ENCODE measurements at regions not wholly inside any gene's neighbourhood (a gene's known extent, or its start where the extent isn't known, plus 50 kb on each side); places are given as distances from the start of the nearest gene placed in this dataset.
A peak's percentile ranks its signal among the peaks of the same experiment; 100 is the strongest.

DNA sequence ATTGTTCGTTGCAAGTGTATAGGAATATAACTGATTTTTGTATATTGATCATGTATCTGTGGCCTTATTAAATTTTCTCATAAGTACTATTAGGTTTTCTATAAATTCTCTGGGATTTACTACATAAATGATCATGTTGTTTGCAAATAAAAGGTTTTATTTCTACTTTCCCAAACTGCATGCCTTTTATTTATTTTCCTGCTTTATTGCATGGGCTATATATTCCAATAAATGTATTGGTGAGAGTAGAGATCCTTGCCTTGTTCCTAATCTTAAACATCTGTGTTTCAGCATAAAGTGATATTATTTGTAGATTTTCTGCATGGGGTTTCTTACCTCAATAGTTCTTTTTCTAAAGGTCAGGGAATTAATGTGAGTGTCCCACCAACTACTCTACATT, 107.0 kb upstream of the CD55 start:
- no peak overlapping the region for H4K8ac ChIP-seq (ENCODE audit: low read depth, low read length)
- H3K9ac ChIP-seq (ENCODE audit: low read length), result no peak overlapping the region
- H3K79me2 ChIP-seq (ENCODE audit: control insufficient read depth, insufficient read depth, low read length), result no peaks in the 10 kb centered on the region
- H3K56ac ChIP-seq (ENCODE audit: low read length), result no peak overlapping the region
- no peak overlapping the region for H2BK15ac ChIP-seq (replicated peaks; ENCODE audit: low read depth)
- no peaks in the 10 kb centered on the region for H3K4me1 ChIP-seq (ENCODE audit: control insufficient read depth, low read depth, low read length)
- no peak overlapping the region for H3K27ac ChIP-seq (ENCODE audit: low read depth, low read length)
- no peak overlapping the region for H3K4me3 ChIP-seq (ENCODE audit: low read length)
- no peak for DNase-seq
- no peak overlapping the region for H2BK5ac ChIP-seq (ENCODE audit: low read length)
- no peaks in the 10 kb centered on the region for H3K79me1 ChIP-seq (ENCODE audit: low read length)
- H2BK120ac ChIP-seq (ENCODE audit: low read depth, low read length), result no peak overlapping the region
- WGBS (ENCODE audit: extremely low coverage, insufficient coverage, low lambda C conversion rate), result no CpG with 5 or more reads among the region's 1 CpG
- H4K5ac ChIP-seq (ENCODE audit: low read length), result no peak overlapping the region
- H2AK5ac ChIP-seq (ENCODE audit: low read length), result no peak overlapping the region
- no peak overlapping the region for H3K23ac ChIP-seq (ENCODE audit: low read length)
- no peaks in the 10 kb centered on the region for H3K27me3 ChIP-seq (ENCODE audit: insufficient read depth, low read length, poor library complexity)
- no peak overlapping the region for H3K4ac ChIP-seq (ENCODE audit: low read depth, low read length)
- no peak overlapping the region for H3K18ac ChIP-seq (ENCODE audit: low read length)
- H3K36me3 ChIP-seq (ENCODE audit: control insufficient read depth, insufficient read depth, low read length), result no peaks in the 10 kb centered on the region
- H3K4me2 ChIP-seq (ENCODE audit: low read length), result no peak overlapping the region

DNA sequence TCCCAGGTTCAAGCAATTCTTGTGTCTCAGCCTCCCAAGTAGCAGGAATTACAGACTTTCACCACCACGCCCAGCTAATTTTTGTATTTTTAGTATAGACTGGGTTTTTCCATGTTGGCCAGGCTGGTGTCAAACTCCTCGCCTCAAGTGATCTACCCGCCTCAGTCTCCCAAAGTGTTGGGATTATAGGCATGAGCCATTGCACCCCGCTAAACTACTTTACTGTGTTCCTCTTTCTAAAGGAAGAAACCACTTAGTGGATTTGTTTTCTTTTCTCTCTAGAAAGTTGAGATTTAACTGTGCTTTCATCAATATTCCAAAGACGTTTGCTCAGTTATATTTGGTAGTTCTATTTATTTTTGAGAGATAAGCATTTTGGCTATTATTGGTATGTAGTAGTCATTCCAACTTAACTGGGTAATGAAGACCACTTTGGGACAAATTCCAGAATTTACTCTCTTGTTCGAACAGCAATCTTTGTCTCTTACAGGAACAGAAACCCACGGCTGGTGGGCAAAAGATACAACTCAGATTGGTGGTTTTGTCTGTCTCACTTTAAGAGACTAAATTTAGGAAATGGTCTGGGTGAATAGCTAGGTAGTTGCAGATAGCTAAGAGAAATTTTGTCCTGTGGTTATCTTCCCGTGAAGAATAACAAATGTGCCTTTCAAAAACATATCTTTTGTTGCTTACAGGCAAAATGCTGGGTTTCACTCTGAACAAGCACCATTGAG, 103.5 kb upstream of the CD55 start:
- Histone ChIP-seq H2AK5ac (ENCODE audit: low read length) (no peak overlapping the region), H3K18ac (ENCODE audit: low read length) (no peak overlapping the region), H2BK120ac (ENCODE audit: low read depth, low read length) (no peak overlapping the region), H3K23ac (ENCODE audit: low read length) (no peak overlapping the region), H3K4me3 (ENCODE audit: low read length) (no peak overlapping the region), H4K8ac (ENCODE audit: low read depth, low read length) (no peak overlapping the region), H3K4ac (ENCODE audit: low read depth, low read length) (no peak overlapping the region), H2BK5ac (ENCODE audit: low read length) (no peak overlapping the region), H3K9ac (ENCODE audit: low read length) (no peak overlapping the region), H3K27ac (ENCODE audit: low read depth, low read length) (no peak overlapping the region), H3K4me1 (ENCODE audit: control insufficient read depth, low read depth, low read length) (no peaks in the 10 kb centered on the region), H2BK15ac (replicated peaks; ENCODE audit: low read depth) (no peak overlapping the region), H4K5ac (ENCODE audit: low read length) (no peak overlapping the region), H3K27me3 (ENCODE audit: insufficient read depth, low read length, poor library complexity) (no peaks in the 10 kb centered on the region), H3K4me2 (ENCODE audit: low read length) (no peak overlapping the region), H3K79me1 (ENCODE audit: low read length) (no peaks in the 10 kb centered on the region), H3K56ac (ENCODE audit: low read length) (no peak overlapping the region), H3K79me2 (ENCODE audit: control insufficient read depth, insufficient read depth, low read length) (no peaks in the 10 kb centered on the region), H3K36me3 (ENCODE audit: control insufficient read depth, insufficient read depth, low read length) (no peaks in the 10 kb centered on the region)
- no CpG with 5 or more reads among the region's 8 CpGs for WGBS (ENCODE audit: extremely low coverage, insufficient coverage, low lambda C conversion rate)
- no peak for DNase-seq

DNA sequence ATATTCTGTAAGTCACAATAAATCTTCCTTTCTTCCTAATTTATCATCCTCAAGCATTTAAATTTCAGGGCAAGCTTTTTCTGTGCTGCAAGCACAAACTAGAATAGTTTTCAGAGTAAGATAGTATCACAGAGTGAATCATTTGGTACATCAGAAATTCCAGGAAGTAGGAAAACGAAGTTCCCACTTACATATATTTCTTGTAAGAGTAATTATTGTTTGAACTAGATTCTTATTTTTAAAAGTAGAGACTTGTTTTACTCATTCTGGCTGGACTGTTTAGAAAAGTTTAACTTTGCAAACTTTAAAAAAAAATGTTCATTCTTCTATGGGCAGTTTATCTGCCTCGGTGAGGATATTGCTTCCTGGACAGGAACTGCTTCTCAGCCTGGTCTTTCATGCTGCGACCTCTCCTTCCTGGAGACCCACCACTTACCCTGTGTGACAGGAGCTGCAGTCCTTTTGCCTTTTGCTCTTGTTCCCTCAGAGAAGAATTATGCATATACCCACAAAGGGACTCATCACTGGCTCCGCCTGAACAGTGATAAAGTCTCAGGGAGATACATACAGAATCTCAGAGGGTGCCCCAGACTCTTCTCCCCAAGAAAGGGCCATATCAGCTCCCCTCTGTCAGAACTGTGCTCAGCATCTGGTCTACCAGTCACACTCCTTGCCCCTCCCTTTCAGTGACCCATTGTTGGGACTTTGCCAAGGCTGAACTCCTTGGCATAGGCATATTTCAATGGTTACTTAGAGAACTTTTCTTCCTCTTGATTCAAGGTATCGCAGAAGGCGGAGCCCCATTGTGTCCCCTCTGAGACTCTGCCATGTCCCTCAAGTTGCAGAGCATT, 102.7 kb upstream of the CD55 start:
- no peak overlapping the region for H4K5ac ChIP-seq (ENCODE audit: low read length)
- no peak overlapping the region for H2BK15ac ChIP-seq (replicated peaks; ENCODE audit: low read depth)
- WGBS (ENCODE audit: extremely low coverage, insufficient coverage, low lambda C conversion rate), result no CpG with 5 or more reads among the region's 6 CpGs
- H3K18ac ChIP-seq (ENCODE audit: low read length), result no peak overlapping the region
- no peak overlapping the region for H4K8ac ChIP-seq (ENCODE audit: low read depth, low read length)
- no peak overlapping the region for H3K4ac ChIP-seq (ENCODE audit: low read depth, low read length)
- no peak overlapping the region for H2BK120ac ChIP-seq (ENCODE audit: low read depth, low read length)
- H3K9ac ChIP-seq (ENCODE audit: low read length), result no peak overlapping the region
- H3K79me1 ChIP-seq (ENCODE audit: low read length), result no peaks in the 10 kb centered on the region
- no peaks in the 10 kb centered on the region for H3K36me3 ChIP-seq (ENCODE audit: control insufficient read depth, insufficient read depth, low read length)
- no peaks in the 10 kb centered on the region for H3K79me2 ChIP-seq (ENCODE audit: control insufficient read depth, insufficient read depth, low read length)
- no peaks in the 10 kb centered on the region for H3K27me3 ChIP-seq (ENCODE audit: insufficient read depth, low read length, poor library complexity)
- H2BK5ac ChIP-seq (ENCODE audit: low read length), result no peak overlapping the region
- H3K56ac ChIP-seq (ENCODE audit: low read length), result no peak overlapping the region
- DNase-seq, result no peak
- no peak overlapping the region for H3K27ac ChIP-seq (ENCODE audit: low read depth, low read length)
- no peak overlapping the region for H3K4me2 ChIP-seq (ENCODE audit: low read length)
- H3K23ac ChIP-seq (ENCODE audit: low read length), result no peak overlapping the region
- no peaks in the 10 kb centered on the region for H3K4me1 ChIP-seq (ENCODE audit: control insufficient read depth, low read depth, low read length)
- H2AK5ac ChIP-seq (ENCODE audit: low read length), result no peak overlapping the region
- no peak overlapping the region for H3K4me3 ChIP-seq (ENCODE audit: low read length)

DNA sequence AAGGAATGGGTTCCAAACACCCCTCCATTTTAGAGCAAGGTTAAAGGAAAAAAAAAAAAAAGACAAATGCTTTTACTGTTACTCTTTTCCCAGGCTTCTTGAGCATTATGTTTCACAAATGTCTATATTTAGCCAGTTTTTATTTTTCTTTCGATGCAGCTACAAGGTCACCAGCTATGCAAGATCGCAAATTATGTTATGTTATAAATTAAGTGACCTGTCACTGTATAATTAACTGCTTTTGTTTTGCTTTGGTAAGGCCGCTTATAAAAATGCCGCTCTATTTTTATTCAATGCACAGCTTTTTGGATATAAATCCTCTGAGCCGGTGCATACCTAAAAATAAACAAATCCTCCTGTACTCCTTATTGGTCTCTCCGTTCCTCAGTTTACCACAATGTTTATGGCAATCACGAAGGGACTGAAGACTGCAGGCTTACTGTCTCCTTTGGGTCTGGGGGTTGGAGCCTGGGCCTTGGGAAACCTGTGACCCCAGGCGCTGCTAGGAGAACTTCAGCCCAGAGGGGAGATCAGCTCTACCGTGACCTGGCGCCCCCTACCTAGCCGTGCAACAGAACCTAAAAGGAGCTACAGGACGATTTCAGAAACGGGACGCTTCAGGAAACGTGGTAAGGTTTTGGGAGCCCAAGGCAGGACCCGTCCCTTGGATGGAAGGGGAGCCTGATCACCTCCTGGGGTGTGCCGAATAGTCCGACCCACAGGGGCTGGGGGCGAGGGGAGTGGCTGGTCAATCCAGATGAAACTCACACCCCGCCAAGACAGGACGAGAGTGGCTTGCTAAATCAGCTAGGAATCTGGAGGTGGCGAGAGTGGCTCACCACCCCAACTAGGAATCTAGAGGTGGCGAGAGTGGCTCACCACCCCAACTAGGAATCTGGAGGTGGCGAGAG, 101.2 kb upstream of the CD55 start:
- no peaks in the 10 kb centered on the region for H3K79me1 ChIP-seq (ENCODE audit: low read length)
- no peak overlapping the region for H3K18ac ChIP-seq (ENCODE audit: low read length)
- H3K56ac ChIP-seq (ENCODE audit: low read length), result no peak overlapping the region
- no peak overlapping the region for H3K23ac ChIP-seq (ENCODE audit: low read length)
- H2BK120ac ChIP-seq (ENCODE audit: low read depth, low read length), result no peak overlapping the region
- no peaks in the 10 kb centered on the region for H3K36me3 ChIP-seq (ENCODE audit: control insufficient read depth, insufficient read depth, low read length)
- no peak overlapping the region for H3K9ac ChIP-seq (ENCODE audit: low read length)
- WGBS (ENCODE audit: extremely low coverage, insufficient coverage, low lambda C conversion rate), result no CpG with 5 or more reads among the region's 24 CpGs
- H3K4ac ChIP-seq (ENCODE audit: low read depth, low read length), result no peak overlapping the region
- H3K27ac ChIP-seq (ENCODE audit: low read depth, low read length), result no peak overlapping the region
- no peaks in the 10 kb centered on the region for H3K27me3 ChIP-seq (ENCODE audit: insufficient read depth, low read length, poor library complexity)
- H2BK15ac ChIP-seq (replicated peaks; ENCODE audit: low read depth), result no peak overlapping the region
- H2BK5ac ChIP-seq (ENCODE audit: low read length), result no peak overlapping the region
- H3K4me1 ChIP-seq (ENCODE audit: control insufficient read depth, low read depth, low read length), result no peaks in the 10 kb centered on the region
- H2AK5ac ChIP-seq (ENCODE audit: low read length), result no peak overlapping the region
- no peak overlapping the region for H4K5ac ChIP-seq (ENCODE audit: low read length)
- no peak overlapping the region for H4K8ac ChIP-seq (ENCODE audit: low read depth, low read length)
- no peak overlapping the region for H3K4me2 ChIP-seq (ENCODE audit: low read length)
- H3K4me3 ChIP-seq (ENCODE audit: low read length), result no peak overlapping the region
- H3K79me2 ChIP-seq (ENCODE audit: control insufficient read depth, insufficient read depth, low read length), result no peaks in the 10 kb centered on the region
- peak; percentile 27 for DNase-seq

DNA sequence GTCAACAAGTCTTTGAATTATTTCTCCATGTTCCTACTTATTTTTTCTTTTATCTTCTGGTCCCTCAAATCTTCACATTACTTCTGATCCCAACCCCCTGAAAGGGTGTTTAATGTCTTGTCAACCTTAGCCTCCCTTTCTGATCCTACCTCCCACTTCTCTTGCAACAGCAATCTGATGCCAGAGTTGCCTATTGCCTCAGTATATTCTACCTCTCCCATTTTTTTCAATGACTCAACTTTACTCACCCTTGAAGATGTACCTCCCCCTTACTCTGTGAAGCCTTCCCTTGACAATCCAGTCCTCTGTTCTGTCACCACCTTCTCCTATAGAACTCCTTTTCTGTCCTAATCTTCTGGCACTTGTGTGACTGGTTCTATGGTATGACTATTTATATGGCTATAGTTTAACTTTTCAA, 99.5 kb upstream of the CD55 start:
- H3K27me3 ChIP-seq (ENCODE audit: insufficient read depth, low read length, poor library complexity), result no peaks in the 10 kb centered on the region
- no peak overlapping the region for H2BK120ac ChIP-seq (ENCODE audit: low read depth, low read length)
- no peaks in the 10 kb centered on the region for H3K36me3 ChIP-seq (ENCODE audit: control insufficient read depth, insufficient read depth, low read length)
- H2BK5ac ChIP-seq (ENCODE audit: low read length), result no peak overlapping the region
- DNase-seq, result no peak
- no peak overlapping the region for H3K18ac ChIP-seq (ENCODE audit: low read length)
- no peak overlapping the region for H3K4me2 ChIP-seq (ENCODE audit: low read length)
- no peak overlapping the region for H3K9ac ChIP-seq (ENCODE audit: low read length)
- no peaks in the 10 kb centered on the region for H3K4me1 ChIP-seq (ENCODE audit: control insufficient read depth, low read depth, low read length)
- H3K79me1 ChIP-seq (ENCODE audit: low read length), result no peaks in the 10 kb centered on the region
- H3K23ac ChIP-seq (ENCODE audit: low read length), result no peak overlapping the region
- no peak overlapping the region for H4K5ac ChIP-seq (ENCODE audit: low read length)
- H3K27ac ChIP-seq (ENCODE audit: low read depth, low read length), result no peak overlapping the region
- H2BK15ac ChIP-seq (replicated peaks; ENCODE audit: low read depth), result no peak overlapping the region
- no peak overlapping the region for H4K8ac ChIP-seq (ENCODE audit: low read depth, low read length)
- H3K79me2 ChIP-seq (ENCODE audit: control insufficient read depth, insufficient read depth, low read length), result no peaks in the 10 kb centered on the region
- no peak overlapping the region for H3K56ac ChIP-seq (ENCODE audit: low read length)
- no peak overlapping the region for H3K4ac ChIP-seq (ENCODE audit: low read depth, low read length)
- H2AK5ac ChIP-seq (ENCODE audit: low read length), result no peak overlapping the region
- H3K4me3 ChIP-seq (ENCODE audit: low read length), result no peak overlapping the region

Measured in mesendoderm (in vitro differentiated cells).